ENCODE measurements at regions not wholly inside any gene's neighbourhood (a gene's known extent, or its start where the extent isn't known, plus 50 kb on each side); places are given as distances from the start of the nearest gene placed in this dataset.
"Not testable (repeated sequence)": the region's sequence is repeated elsewhere in the genome, so short reads cannot be mapped to it uniquely, and the experiment has no call there.

GRCh38 chr12:60212159-60213000 is 616.6 kb downstream of the SLC16A7 start:
- POLR2A ChIA-PET, result no interaction called here
- TF ChIP-seq, protein P1, sequence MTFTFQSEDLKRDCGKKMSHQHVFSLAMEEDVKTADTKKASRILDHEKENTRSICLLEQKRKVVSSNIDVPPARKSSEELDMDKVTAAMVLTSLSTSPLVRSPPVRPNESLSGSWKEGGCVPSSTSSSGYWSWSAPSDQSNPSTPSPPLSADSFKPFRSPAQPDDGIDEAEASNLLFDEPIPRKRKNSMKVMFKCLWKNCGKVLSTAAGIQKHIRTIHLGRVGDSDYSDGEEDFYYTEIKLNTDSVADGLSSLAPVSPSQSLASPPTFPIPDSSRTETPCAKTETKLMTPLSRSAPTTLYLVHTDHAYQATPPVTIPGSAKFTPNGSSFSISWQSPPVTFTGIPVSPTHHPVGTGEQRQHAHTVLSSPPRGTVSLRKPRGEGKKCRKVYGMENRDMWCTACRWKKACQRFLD (tag by site-specific recombination; IDR thresholded peaks at IDR 0.05), result no peak
- TF ChIP-seq ZNF140 (tag by site-specific recombination; IDR thresholded peaks at IDR 0.05) (no peak), SALL2 (tag by site-specific recombination; IDR thresholded peaks at IDR 0.05; ENCODE audit: borderline replicate concordance) (no peak), ZNF548 (tag by site-specific recombination; IDR thresholded peaks at IDR 0.05) (no peak), ZBTB48 (tag by site-specific recombination; IDR thresholded peaks at IDR 0.05) (no peak), ZSCAN4 (tag by site-specific recombination; IDR thresholded peaks at IDR 0.05) (no peak), BCL11B (tag by site-specific recombination; IDR thresholded peaks at IDR 0.05; ENCODE audit: low read depth) (no peak), KLF8 (tag by site-specific recombination; IDR thresholded peaks at IDR 0.05) (no peak), ZNF555 (tag by site-specific recombination; conservative IDR thresholded peaks at IDR 0.05) (no peak), ZNF19 (tag by site-specific recombination; IDR thresholded peaks at IDR 0.05; ENCODE audit: low read depth) (no peak), ZBTB10 (tag by site-specific recombination; IDR thresholded peaks at IDR 0.05) (no peak), ZNF37A (tag by site-specific recombination; IDR thresholded peaks at IDR 0.05) (no peak), ZNF677 (tag by site-specific recombination; IDR thresholded peaks at IDR 0.05) (no peak), TSHZ1 (tag by site-specific recombination; IDR thresholded peaks at IDR 0.05; ENCODE audit: borderline replicate concordance) (no peak), MEIS1 (CRISPR knock-in tag; IDR thresholded peaks at IDR 0.05; ENCODE audit: borderline replicate concordance) (no peak)
- TF ChIP-seq, protein P2, sequence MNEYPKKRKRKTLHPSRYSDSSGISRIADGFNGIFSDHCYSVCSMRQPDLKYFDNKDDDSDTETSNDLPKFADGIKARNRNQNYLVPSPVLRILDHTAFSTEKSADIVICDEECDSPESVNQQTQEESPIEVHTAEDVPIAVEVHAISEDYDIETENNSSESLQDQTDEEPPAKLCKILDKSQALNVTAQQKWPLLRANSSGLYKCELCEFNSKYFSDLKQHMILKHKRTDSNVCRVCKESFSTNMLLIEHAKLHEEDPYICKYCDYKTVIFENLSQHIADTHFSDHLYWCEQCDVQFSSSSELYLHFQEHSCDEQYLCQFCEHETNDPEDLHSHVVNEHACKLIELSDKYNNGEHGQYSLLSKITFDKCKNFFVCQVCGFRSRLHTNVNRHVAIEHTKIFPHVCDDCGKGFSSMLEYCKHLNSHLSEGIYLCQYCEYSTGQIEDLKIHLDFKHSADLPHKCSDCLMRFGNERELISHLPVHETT (tag by site-specific recombination; IDR thresholded peaks at IDR 0.05), result no peak
- TF ChIP-seq, protein P3, sequence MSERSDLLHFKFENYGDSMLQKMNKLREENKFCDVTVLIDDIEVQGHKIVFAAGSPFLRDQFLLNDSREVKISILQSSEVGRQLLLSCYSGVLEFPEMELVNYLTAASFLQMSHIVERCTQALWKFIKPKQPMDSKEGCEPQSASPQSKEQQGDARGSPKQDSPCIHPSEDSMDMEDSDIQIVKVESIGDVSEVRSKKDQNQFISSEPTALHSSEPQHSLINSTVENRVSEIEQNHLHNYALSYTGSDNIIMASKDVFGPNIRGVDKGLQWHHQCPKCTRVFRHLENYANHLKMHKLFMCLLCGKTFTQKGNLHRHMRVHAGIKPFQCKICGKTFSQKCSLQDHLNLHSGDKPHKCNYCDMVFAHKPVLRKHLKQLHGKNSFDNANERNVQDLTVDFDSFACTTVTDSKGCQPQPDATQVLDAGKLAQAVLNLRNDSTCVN (tag by site-specific recombination; optimal IDR thresholded peaks at IDR 0.05), result no peak

GRCh38 chr12:60213272-60213671 is 617.4 kb downstream of the SLC16A7 start:
- POLR2A ChIA-PET; H3K36me3 ChIP-seq (ENCODE audit: control insufficient read depth in 2 of 2, insufficient read depth in 1 of 2, low read length in 2 of 2); H3K4me1 ChIP-seq (ENCODE audit: control insufficient read depth, insufficient read depth, low read length); H3K4me3 ChIP-seq (ENCODE audit: low read depth, low read length); CTCF ChIA-PET; H3K9me3 ChIP-seq (ENCODE audit: control insufficient read depth, insufficient read depth, low read depth, low read length); H3K27ac ChIP-seq (ENCODE audit: extremely low read depth, low read depth, low read length): not testable (repeated sequence)

More at GRCh38 chr12:60212159-60213000, 616.6 kb downstream of the SLC16A7 start:
- H3K36me3 ChIP-seq (ENCODE audit: control insufficient read depth in 2 of 2, insufficient read depth in 1 of 2, low read length in 2 of 2), result no peaks in the 10 kb centered on the region
- H3K9me3 ChIP-seq (ENCODE audit: control insufficient read depth, insufficient read depth, low read depth, low read length), result no peaks in the 10 kb centered on the region
- H3K4me3 ChIP-seq (ENCODE audit: low read depth, low read length), result no peak overlapping the region
- CTCF ChIA-PET, result no interaction called here
- H3K27ac ChIP-seq (ENCODE audit: extremely low read depth, low read depth, low read length), result no peak overlapping the region
- H3K4me1 ChIP-seq (ENCODE audit: control insufficient read depth, insufficient read depth, low read length), result no peaks in the 10 kb centered on the region

All from HEK293 (cell line).